Fibroblast of lung (primary cell): ENCODE measurements at regions not wholly inside any gene's neighbourhood (a gene's known extent, or its start where the extent isn't known, plus 50 kb on each side); places are given as distances from the start of the nearest gene placed in this dataset.

Experiments
- EZH2 ChIP-seq: IDR thresholded peaks from 2 replicates; pipeline ENCODE4 v1.5.1; 2012; ENCODE audit warnings: low read length, control low read depth, mild to moderate bottlenecking; ENCODE audit errors: missing control alignments
- TF ChIP-seq, protein P1 (sequence below), 2 donors: IDR thresholded peaks in 1 of 2; conservative IDR thresholded peaks in 1 of 2; 1 replicate in 1 of 2; 2 replicates in 1 of 2; pipeline ENCODE4 v1.5.1; 2011 to 2012; ENCODE audit warnings: low read length in 2 of 2, control low read depth in 1 of 2, inconsistent platforms in 1 of 2, low read depth in 1 of 2, mild to moderate bottlenecking in 1 of 2

DNA sequence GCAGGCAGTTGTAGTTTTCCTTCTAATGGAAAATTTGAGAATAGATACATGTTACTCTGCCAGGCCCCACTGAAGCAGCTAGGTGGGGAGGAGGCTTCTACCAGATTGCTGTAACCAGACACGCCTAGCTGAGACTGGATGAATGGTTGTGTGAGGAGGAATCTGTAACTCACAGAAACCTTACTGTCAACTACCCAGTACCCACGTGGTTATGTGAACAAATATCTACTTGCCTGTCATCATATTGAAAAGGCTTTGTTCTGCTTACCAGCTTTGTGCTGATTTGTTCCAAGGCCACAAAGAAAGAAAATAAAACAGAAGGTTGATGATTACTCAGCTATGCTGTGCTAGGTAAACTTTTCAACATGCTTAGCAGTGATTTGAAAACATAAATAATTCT lies 167.2 kb downstream of the CAPZA3 start:
- TF ChIP-seq, protein P1, sequence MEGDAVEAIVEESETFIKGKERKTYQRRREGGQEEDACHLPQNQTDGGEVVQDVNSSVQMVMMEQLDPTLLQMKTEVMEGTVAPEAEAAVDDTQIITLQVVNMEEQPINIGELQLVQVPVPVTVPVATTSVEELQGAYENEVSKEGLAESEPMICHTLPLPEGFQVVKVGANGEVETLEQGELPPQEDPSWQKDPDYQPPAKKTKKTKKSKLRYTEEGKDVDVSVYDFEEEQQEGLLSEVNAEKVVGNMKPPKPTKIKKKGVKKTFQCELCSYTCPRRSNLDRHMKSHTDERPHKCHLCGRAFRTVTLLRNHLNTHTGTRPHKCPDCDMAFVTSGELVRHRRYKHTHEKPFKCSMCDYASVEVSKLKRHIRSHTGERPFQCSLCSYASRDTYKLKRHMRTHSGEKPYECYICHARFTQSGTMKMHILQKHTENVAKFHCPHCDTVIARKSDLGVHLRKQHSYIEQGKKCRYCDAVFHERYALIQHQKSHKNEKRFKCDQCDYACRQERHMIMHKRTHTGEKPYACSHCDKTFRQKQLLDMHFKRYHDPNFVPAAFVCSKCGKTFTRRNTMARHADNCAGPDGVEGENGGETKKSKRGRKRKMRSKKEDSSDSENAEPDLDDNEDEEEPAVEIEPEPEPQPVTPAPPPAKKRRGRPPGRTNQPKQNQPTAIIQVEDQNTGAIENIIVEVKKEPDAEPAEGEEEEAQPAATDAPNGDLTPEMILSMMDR (conservative IDR thresholded peaks at IDR 0.05 in 1 of 2, IDR thresholded peaks at IDR 0.05 in 1 of 2; ENCODE audit: low read depth in 1 of 2, low read length in 2 of 2): no peak
- TF ChIP-seq EZH2: no peak
